Stimulated activated CD4-positive, alpha-beta T cell treated with anti-CD3 and anti-CD28 coated beads, Interleukin-2, amount 100 ng/mL, for 4 hours (primary cell): ENCODE measurements at regions not wholly inside any gene's neighbourhood (a gene's known extent, or its start where the extent isn't known, plus 50 kb on each side); places are given as distances from the start of the nearest gene placed in this dataset.
"Not testable (repeated sequence)": the region's sequence is repeated elsewhere in the genome, so short reads cannot be mapped to it uniquely, and the experiment has no call there.

ENCODE experiments used
- DNase-seq: peaks from one replicate; pipeline ENCODE4 v3.0.0-alpha.2; 2020; ENCODE audit warnings: low read depth

- not testable (repeated sequence) for DNase-seq
These were observed 361.6 kb upstream of the SGO1 start for GRCh38 chr3:20547361-20548269.

- DNase-seq: no peak
These were observed 360.6 kb upstream of the SGO1 start for GRCh38 chr3:20546636-20547035.

- DNase-seq: no peak
These were observed 357.7 kb upstream of the SGO1 start for GRCh38 chr3:20543535-20544226.

GRCh38 chr3:20540066-20540465 is 354.1 kb upstream of the SGO1 start:
- DNase-seq: no peak

GRCh38 chr3:20539666-20540065 is 353.7 kb upstream of the SGO1 start:
- DNase-seq: no peak

- DNase-seq: no peak
These were observed 351.2 kb upstream of the SGO1 start for GRCh38 chr3:20537234-20537633.

GRCh38 chr3:20529911-20530310 is 343.9 kb upstream of the SGO1 start:
- DNase-seq: no peak

- DNase-seq: no peak
These were observed 342.3 kb upstream of the SGO1 start for GRCh38 chr3:20528180-20528770.

- DNase-seq: no peak
These were observed 341.4 kb upstream of the SGO1 start for GRCh38 chr3:20527368-20527767.

- no peak for DNase-seq
These were observed 338.3 kb upstream of the SGO1 start for GRCh38 chr3:20524328-20524727.

GRCh38 chr3:20523293-20523692 is 337.3 kb upstream of the SGO1 start:
- DNase-seq: no peak

GRCh38 chr3:20517316-20517715 is 331.3 kb upstream of the SGO1 start:
- not testable (repeated sequence) for DNase-seq

- DNase-seq: no peak
These were observed 330.3 kb upstream of the SGO1 start for GRCh38 chr3:20516311-20516710.

GRCh38 chr3:20515834-20516233 is 329.8 kb upstream of the SGO1 start:
- DNase-seq: no peak

GRCh38 chr3:20511863-20512505 is 326.0 kb upstream of the SGO1 start:
- no peak for DNase-seq

GRCh38 chr3:20510396-20510795 is 324.4 kb upstream of the SGO1 start:
- no peak for DNase-seq

GRCh38 chr3:20503394-20504082 is 317.5 kb upstream of the SGO1 start:
- DNase-seq: no peak

- no peak for DNase-seq
These were observed 305.0 kb upstream of the SGO1 start for GRCh38 chr3:20490996-20491395.

GRCh38 chr3:20488151-20488550 is 302.1 kb upstream of the SGO1 start:
- no peak for DNase-seq

- no peak for DNase-seq
These were observed 298.1 kb upstream of the SGO1 start for GRCh38 chr3:20484126-20484525.

- no peak for DNase-seq
These were observed 296.3 kb upstream of the SGO1 start for GRCh38 chr3:20482350-20482749.
